ENCODE measurements at regions not wholly inside any gene's neighbourhood (a gene's known extent, or its start where the extent isn't known, plus 50 kb on each side); places are given as distances from the start of the nearest gene placed in this dataset.
"Not testable (repeated sequence)": the region's sequence is repeated elsewhere in the genome, so short reads cannot be mapped to it uniquely, and the experiment has no call there.

GRCh38 chr14:29982171-29982570 is 54.5 kb upstream of the PRKD1 start:
- no peak for DNase-seq (ENCODE audit: low read depth)
- in situ Hi-C loops (cut with HindIII; ENCODE audit: low pct_unique_long_range_greater_than_20kb, low sequenced_read_pairs) = no loop called here

GRCh38 chr14:29982993-29983392 is 55.3 kb upstream of the PRKD1 start:
- in situ Hi-C loops (cut with HindIII; ENCODE audit: low pct_unique_long_range_greater_than_20kb, low sequenced_read_pairs) = no loop called here

GRCh38 chr14:29990344-29990857 is 62.8 kb upstream of the PRKD1 start:
- in situ Hi-C loops (cut with HindIII; ENCODE audit: low pct_unique_long_range_greater_than_20kb, low sequenced_read_pairs); DNase-seq (ENCODE audit: low read depth): not testable (repeated sequence)

More at GRCh38 chr14:29982993-29983392, 55.3 kb upstream of the PRKD1 start:
- DNase-seq (ENCODE audit: low read depth) = no peak

- no peak for DNase-seq (ENCODE audit: low read depth)
- in situ Hi-C loops (cut with HindIII; ENCODE audit: low pct_unique_long_range_greater_than_20kb, low sequenced_read_pairs) = no loop called here
Measured at GRCh38 chr14:29990993-29991392, 63.3 kb upstream of the PRKD1 start.

- in situ Hi-C loops (cut with HindIII; ENCODE audit: low pct_unique_long_range_greater_than_20kb, low sequenced_read_pairs) = no loop called here
- DNase-seq (ENCODE audit: low read depth) = no peak
Measured at GRCh38 chr14:29993143-29993542, 65.5 kb upstream of the PRKD1 start.

- DNase-seq (ENCODE audit: low read depth) = no peak
- in situ Hi-C loops (cut with HindIII; ENCODE audit: low pct_unique_long_range_greater_than_20kb, low sequenced_read_pairs) = no loop called here
Measured at GRCh38 chr14:29999013-29999539, 71.4 kb upstream of the PRKD1 start.

GRCh38 chr14:30002859-30003258 is 75.2 kb upstream of the PRKD1 start:
- no peak for DNase-seq (ENCODE audit: low read depth)
- in situ Hi-C loops (cut with HindIII; ENCODE audit: low pct_unique_long_range_greater_than_20kb, low sequenced_read_pairs) = no loop called here

GRCh38 chr14:30005114-30005808 is 77.6 kb upstream of the PRKD1 start:
- peak; percentile 35 for DNase-seq (ENCODE audit: low read depth)
- in situ Hi-C loops (cut with HindIII; ENCODE audit: low pct_unique_long_range_greater_than_20kb, low sequenced_read_pairs) = no loop called here

- no peak for DNase-seq (ENCODE audit: low read depth)
- in situ Hi-C loops (cut with HindIII; ENCODE audit: low pct_unique_long_range_greater_than_20kb, low sequenced_read_pairs) = no loop called here
Measured at GRCh38 chr14:30006695-30007094, 79.0 kb upstream of the PRKD1 start.

- in situ Hi-C loops (cut with HindIII; ENCODE audit: low pct_unique_long_range_greater_than_20kb, low sequenced_read_pairs) = no loop called here
Measured at GRCh38 chr14:30015489-30015888, 87.8 kb upstream of the PRKD1 start.

GRCh38 chr14:30016002-30016401 is 88.4 kb upstream of the PRKD1 start:
- DNase-seq (ENCODE audit: low read depth) = no peak
- in situ Hi-C loops (cut with HindIII; ENCODE audit: low pct_unique_long_range_greater_than_20kb, low sequenced_read_pairs) = no loop called here

More at GRCh38 chr14:30015489-30015888, 87.8 kb upstream of the PRKD1 start:
- no peak for DNase-seq (ENCODE audit: low read depth)

- in situ Hi-C loops (cut with HindIII; ENCODE audit: low pct_unique_long_range_greater_than_20kb, low sequenced_read_pairs) = no loop called here
- DNase-seq (ENCODE audit: low read depth) = no peak
Measured at GRCh38 chr14:30017370-30017993, 89.8 kb upstream of the PRKD1 start.

- no peak for DNase-seq (ENCODE audit: low read depth)
- in situ Hi-C loops (cut with HindIII; ENCODE audit: low pct_unique_long_range_greater_than_20kb, low sequenced_read_pairs) = no loop called here
Measured at GRCh38 chr14:30020271-30020670, 92.6 kb upstream of the PRKD1 start.

- in situ Hi-C loops (cut with HindIII; ENCODE audit: low pct_unique_long_range_greater_than_20kb, low sequenced_read_pairs) = no loop called here
- DNase-seq (ENCODE audit: low read depth) = no peak
Measured at GRCh38 chr14:30020687-30021086, 93.0 kb upstream of the PRKD1 start.

GRCh38 chr14:30023350-30023749 is 95.7 kb upstream of the PRKD1 start:
- in situ Hi-C loops (cut with HindIII; ENCODE audit: low pct_unique_long_range_greater_than_20kb, low sequenced_read_pairs); DNase-seq (ENCODE audit: low read depth): not testable (repeated sequence)

GRCh38 chr14:30034152-30034551 is 106.5 kb upstream of the PRKD1 start:
- no peak for DNase-seq (ENCODE audit: low read depth)
- in situ Hi-C loops (cut with HindIII; ENCODE audit: low pct_unique_long_range_greater_than_20kb, low sequenced_read_pairs) = no loop called here

- DNase-seq (ENCODE audit: low read depth) = no peak
- in situ Hi-C loops (cut with HindIII; ENCODE audit: low pct_unique_long_range_greater_than_20kb, low sequenced_read_pairs) = no loop called here
Measured at GRCh38 chr14:30035361-30035760, 107.7 kb upstream of the PRKD1 start.

GRCh38 chr14:30045720-30046119 is 118.1 kb upstream of the PRKD1 start:
- DNase-seq (ENCODE audit: low read depth) = no peak
- in situ Hi-C loops (cut with HindIII; ENCODE audit: low pct_unique_long_range_greater_than_20kb, low sequenced_read_pairs) = no loop called here

GRCh38 chr14:30053103-30053502 is 125.5 kb upstream of the PRKD1 start:
- no peak for DNase-seq (ENCODE audit: low read depth)
- in situ Hi-C loops (cut with HindIII; ENCODE audit: low pct_unique_long_range_greater_than_20kb, low sequenced_read_pairs) = no loop called here

All from Caki2 (cell line).